ENCODE measurements at regions not wholly inside any gene's neighbourhood (a gene's known extent, or its start where the extent isn't known, plus 50 kb on each side); places are given as distances from the start of the nearest gene placed in this dataset.

DNA sequence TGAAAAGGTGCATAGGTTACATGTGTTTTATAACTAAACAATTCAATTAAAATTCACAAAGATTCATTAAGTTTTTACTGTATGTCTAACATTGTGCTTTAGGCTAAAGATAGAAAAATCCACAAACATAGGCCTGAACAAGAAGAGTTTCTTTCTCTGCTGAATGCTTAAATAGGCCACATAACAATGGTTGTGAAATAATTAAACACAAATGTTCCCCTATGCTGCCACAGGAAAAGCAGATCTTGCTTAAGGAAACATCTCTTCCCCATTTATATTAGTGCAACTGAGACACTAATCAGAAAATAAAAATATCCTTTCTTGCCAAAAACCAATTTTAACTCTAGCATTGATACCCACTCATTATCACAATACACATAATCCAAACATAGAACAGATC lies 725.4 kb upstream of the DPPA4 start:
- Histone ChIP-seq H3K4me3 (no peak overlapping the region), H4K20me1 (no peaks in the 10 kb centered on the region), H3K36me3 (no peaks in the 10 kb centered on the region), H3K4me2 (no peak overlapping the region), H3K9ac (no peak overlapping the region), H3K4me1 (no peaks in the 10 kb centered on the region), H3K27ac (no peak overlapping the region), H3K27me3 (no peaks in the 10 kb centered on the region), H3K9me3 (replicated peaks in 1 of 11) (no peaks in the 10 kb centered on the region)
- no peak for TF ChIP-seq Cebpa-rat (IDR thresholded peaks at IDR 0.05)

DNA sequence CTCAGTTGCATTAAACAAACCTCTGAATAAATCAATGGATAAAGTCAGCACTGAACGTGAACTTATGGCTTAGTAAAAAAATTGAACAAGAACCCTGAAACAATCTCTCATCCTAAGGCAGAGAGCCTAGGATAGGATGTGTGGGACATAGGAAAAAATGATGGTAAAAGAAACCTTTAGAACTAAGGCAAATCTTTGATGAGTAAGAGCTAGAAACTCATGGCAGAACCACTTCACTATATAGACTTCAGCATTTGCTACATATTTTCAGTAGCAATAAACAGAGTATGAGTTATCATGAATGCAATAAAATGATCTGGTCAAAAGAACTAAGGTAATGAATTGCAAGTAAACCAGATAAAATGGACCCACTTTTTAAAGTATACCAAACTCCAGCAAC lies 725.8 kb upstream of the DPPA4 start:
- H3K36me3 ChIP-seq: no peaks in the 10 kb centered on the region
- no peak for TF ChIP-seq Cebpa-rat (IDR thresholded peaks at IDR 0.05)
- no peaks in the 10 kb centered on the region for H3K9me3 ChIP-seq (replicated peaks in 1 of 11)
- H3K27ac ChIP-seq: no peak overlapping the region
- no peaks in the 10 kb centered on the region for H3K4me1 ChIP-seq
- H3K4me3 ChIP-seq: no peak overlapping the region
- no peak overlapping the region for H3K4me2 ChIP-seq
- H3K27me3 ChIP-seq: no peaks in the 10 kb centered on the region
- H4K20me1 ChIP-seq: no peaks in the 10 kb centered on the region
- no peak overlapping the region for H3K9ac ChIP-seq

DNA sequence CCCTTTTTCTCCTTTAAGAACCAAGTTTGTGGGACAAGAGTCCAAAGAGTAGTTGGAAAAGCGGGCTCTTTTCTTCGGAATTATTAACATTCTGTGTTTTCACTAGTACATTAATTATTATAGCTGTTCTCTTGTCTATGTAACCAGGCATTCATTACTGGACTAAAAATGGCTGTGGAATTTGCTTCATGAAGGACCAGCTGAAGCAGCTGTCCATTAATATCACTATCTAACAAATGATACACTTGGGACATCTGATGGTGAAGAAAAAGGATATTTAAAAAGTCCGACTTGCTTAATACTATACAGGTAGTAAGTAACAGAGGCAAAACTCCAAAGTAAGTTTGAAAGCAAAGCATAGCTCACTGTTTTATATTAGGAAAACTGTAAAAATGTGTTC lies 728.9 kb upstream of the DPPA4 start:
- Histone ChIP-seq H3K27me3 (no peaks in the 10 kb centered on the region), H4K20me1 (no peaks in the 10 kb centered on the region), H3K27ac (no peak overlapping the region), H3K4me1 (no peaks in the 10 kb centered on the region), H3K4me2 (no peak overlapping the region), H3K36me3 (no peaks in the 10 kb centered on the region), H3K9me3 (replicated peaks in 1 of 11) (no peaks in the 10 kb centered on the region), H3K4me3 (no peak overlapping the region), H3K9ac (no peak overlapping the region)
- TF ChIP-seq Cebpa-rat (IDR thresholded peaks at IDR 0.05): no peak

DNA sequence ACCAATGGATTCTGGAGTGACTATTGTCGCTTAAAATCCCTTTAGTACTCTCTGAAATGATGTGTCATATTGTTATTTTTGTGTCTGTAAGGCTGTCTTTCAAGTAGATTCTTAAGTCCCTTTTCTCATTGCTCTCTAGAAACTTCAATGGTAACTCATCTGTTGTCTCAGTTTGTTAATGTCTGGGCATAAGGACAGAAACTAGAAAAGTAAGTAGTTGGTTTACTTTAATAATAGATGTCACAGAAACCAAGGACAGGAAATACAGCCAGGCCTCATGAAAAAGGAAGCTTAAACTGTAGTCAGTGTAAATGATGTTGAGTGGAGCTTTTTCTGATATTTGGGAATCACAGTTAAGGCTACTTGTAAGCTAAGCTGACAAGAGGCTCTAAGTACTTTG lies 730.2 kb upstream of the DPPA4 start:
- no peak overlapping the region for H3K4me2 ChIP-seq

DNA sequence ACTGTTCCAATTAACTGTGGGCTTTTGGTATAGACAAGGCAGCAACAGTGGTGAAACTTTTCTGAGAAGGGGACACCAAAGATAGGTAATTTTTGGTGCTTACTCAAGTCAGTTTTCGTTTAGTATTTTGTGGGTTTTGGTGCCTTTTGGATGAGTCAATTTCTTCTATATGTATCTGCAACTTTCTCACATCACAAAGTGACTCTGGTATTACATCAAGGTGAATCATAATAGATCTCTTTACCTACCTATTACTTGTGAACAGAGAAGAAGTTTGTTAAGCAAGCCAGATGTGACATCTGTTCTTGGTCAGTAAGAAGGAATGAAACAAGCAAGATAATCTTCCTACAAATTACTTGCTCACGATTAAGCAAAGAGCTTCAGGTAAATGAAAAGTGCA lies 732.4 kb upstream of the DPPA4 start:
- TF ChIP-seq Cebpa-rat (IDR thresholded peaks at IDR 0.05): no peak
- Histone ChIP-seq H3K9ac (no peak overlapping the region), H3K4me2 (no peak overlapping the region), H3K27me3 (no peaks in the 10 kb centered on the region), H3K9me3 (replicated peaks in 1 of 11) (peaks cover 0 to 7% (median 0%) of the 10 kb centered on the region in 11 experiments; a peak in 1 of 22 replicates), H3K4me1 (no peaks in the 10 kb centered on the region), H3K4me3 (no peak overlapping the region), H4K20me1 (no peaks in the 10 kb centered on the region), H3K27ac (no peak overlapping the region), H3K36me3 (no peaks in the 10 kb centered on the region)

More for the DNA sequence above, 730.2 kb upstream of the DPPA4 start:
- H3K27me3 ChIP-seq: no peaks in the 10 kb centered on the region
- H4K20me1 ChIP-seq: no peaks in the 10 kb centered on the region
- no peak overlapping the region for H3K27ac ChIP-seq
- H3K36me3 ChIP-seq: no peaks in the 10 kb centered on the region
- H3K4me1 ChIP-seq: no peaks in the 10 kb centered on the region
- no peak overlapping the region for H3K4me3 ChIP-seq
- H3K9me3 ChIP-seq (replicated peaks in 1 of 11): peaks cover 0 to 6% (median 0%) of the 10 kb centered on the region in 11 experiments; a peak in 1 of 22 replicates
- H3K9ac ChIP-seq: no peak overlapping the region
- no peak for TF ChIP-seq Cebpa-rat (IDR thresholded peaks at IDR 0.05)

DNA sequence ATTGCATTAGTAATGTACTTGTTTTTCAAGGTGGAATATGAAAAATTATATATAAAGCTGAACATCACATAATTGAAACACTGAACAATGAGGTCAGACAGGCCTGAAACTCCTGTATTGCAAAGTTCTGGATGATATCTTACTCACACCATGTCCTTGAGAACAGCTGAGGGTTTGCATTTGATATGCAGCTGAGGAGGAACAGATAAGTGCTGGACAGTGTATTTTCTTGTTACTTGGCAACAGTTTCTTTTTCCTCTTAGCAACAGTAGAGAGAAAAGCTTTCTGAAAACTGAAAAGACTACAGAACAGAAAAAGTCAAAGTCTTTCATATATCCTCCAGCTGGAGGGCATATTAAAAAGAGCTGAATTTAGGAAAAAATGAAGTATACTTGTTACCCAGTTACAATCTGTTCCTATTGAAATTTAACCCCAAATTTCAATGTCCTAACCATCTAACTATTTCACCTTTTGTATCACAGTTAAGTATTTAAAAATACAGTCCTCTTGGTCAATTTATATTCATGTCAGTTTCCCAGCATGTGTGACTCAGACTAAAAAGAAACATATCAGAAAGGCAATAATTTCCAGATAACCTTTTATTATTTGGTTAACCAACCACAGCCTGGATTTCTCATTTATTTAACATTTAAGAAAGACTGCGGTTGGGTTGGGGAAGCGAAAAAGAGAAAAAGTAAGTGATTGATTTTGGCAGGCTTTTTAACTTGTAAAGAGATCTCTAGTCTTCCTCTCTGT lies 733.0 kb upstream of the DPPA4 start:
- no peak overlapping the region for H3K27ac ChIP-seq
- no peaks in the 10 kb centered on the region for H3K4me1 ChIP-seq
- H3K27me3 ChIP-seq: no peaks in the 10 kb centered on the region
- no peaks in the 10 kb centered on the region for H4K20me1 ChIP-seq
- no peak for TF ChIP-seq Cebpa-rat (IDR thresholded peaks at IDR 0.05)
- peaks cover 0 to 7% (median 0%) of the 10 kb centered on the region in 11 experiments; a peak in 1 of 22 replicates for H3K9me3 ChIP-seq (replicated peaks in 1 of 11)
- H3K9ac ChIP-seq: no peak overlapping the region
- H3K36me3 ChIP-seq: no peaks in the 10 kb centered on the region
- H3K4me3 ChIP-seq: no peak overlapping the region
- H3K4me2 ChIP-seq: no peak overlapping the region

DNA sequence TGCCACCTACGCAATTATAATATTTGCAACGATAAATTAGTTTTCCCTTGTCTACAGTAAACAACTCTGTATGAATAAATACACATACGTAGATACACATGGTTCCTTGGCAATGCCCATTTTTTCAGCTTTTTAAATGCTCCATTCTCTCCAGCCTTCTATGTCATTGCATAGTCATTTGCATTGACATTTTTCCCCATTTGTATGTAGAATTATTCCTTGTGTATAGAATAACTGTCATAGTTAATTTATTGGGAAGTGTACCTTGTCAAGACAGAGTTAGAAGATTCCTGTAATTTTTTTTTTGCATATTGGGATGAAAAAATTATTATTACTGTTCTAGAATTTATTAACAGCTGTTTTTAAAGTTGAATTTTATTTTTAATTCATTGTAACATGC lies 736.7 kb upstream of the DPPA4 start:
- H3K9ac ChIP-seq: no peak overlapping the region
- H4K20me1 ChIP-seq: no peaks in the 10 kb centered on the region
- no peak overlapping the region for H3K4me2 ChIP-seq
- H3K9me3 ChIP-seq (replicated peaks in 1 of 11): peaks cover 0 to 7% (median 0%) of the 10 kb centered on the region in 11 experiments; a peak in 1 of 22 replicates
- no peaks in the 10 kb centered on the region for H3K27me3 ChIP-seq
- TF ChIP-seq Cebpa-rat (IDR thresholded peaks at IDR 0.05): no peak
- no peak overlapping the region for H3K4me3 ChIP-seq
- H3K36me3 ChIP-seq: no peaks in the 10 kb centered on the region
- H3K27ac ChIP-seq: no peak overlapping the region
- no peaks in the 10 kb centered on the region for H3K4me1 ChIP-seq

DNA sequence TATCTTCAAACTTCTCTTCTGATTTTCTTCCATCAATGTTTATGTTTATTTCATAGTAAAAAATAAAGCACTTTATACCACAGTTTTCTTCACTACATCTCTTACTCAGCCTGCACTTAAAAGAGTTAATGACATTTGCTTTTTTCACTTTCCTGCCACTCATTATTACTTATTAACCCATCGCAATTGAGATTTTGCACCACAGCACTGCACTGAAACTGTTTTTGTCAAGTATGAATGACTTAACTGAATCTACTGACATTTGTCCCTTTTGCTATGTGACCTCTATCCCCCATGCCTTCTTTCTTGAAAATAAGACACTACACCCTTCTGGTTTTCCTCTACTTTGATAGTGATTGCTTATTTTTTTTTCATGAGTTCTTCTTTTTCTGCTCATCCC lies 739.7 kb upstream of the DPPA4 start:
- H3K4me3 ChIP-seq: no peak overlapping the region
- no peak overlapping the region for H3K4me2 ChIP-seq
- H3K9ac ChIP-seq: no peak overlapping the region
- no peaks in the 10 kb centered on the region for H3K4me1 ChIP-seq
- H4K20me1 ChIP-seq: no peaks in the 10 kb centered on the region
- H3K9me3 ChIP-seq (replicated peaks in 1 of 11): peaks cover 0 to 6% (median 0%) of the 10 kb centered on the region in 11 experiments; a peak in 1 of 22 replicates
- TF ChIP-seq Cebpa-rat (IDR thresholded peaks at IDR 0.05): no peak
- H3K36me3 ChIP-seq: no peaks in the 10 kb centered on the region
- H3K27me3 ChIP-seq: no peaks in the 10 kb centered on the region
- H3K27ac ChIP-seq: no peak overlapping the region

DNA sequence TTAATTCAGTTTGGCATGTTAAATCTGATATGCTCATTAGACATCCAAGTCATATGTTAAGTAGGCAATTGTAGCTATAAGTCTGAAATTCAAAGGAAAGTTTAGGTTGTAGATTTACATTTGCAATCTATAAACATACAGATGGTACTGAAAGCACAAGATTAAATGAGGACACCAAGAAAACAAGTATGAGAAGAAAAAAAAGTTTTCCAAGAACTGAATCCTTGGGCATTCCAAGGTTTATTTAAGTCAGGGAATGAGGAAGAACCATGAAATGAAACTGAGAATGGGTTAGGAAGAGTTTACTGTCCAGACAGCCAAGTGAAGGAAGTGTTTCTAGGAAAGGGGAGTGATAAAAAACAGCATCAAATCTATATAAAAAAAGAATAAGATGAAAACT lies 756.1 kb upstream of the DPPA4 start:
- Histone ChIP-seq H3K27ac (no peak overlapping the region), H4K20me1 (no peaks in the 10 kb centered on the region), H3K4me1 (no peaks in the 10 kb centered on the region), H3K9ac (no peak overlapping the region), H3K27me3 (no peaks in the 10 kb centered on the region), H3K4me3 (no peak overlapping the region), H3K36me3 (no peaks in the 10 kb centered on the region), H3K9me3 (replicated peaks in 1 of 11) (peaks cover 7 to 14% (median 10%) of the 10 kb centered on the region in 11 experiments; a peak in 17 of 22 replicates), H3K4me2 (no peak overlapping the region)
- TF ChIP-seq Cebpa-rat (IDR thresholded peaks at IDR 0.05): no peak

DNA sequence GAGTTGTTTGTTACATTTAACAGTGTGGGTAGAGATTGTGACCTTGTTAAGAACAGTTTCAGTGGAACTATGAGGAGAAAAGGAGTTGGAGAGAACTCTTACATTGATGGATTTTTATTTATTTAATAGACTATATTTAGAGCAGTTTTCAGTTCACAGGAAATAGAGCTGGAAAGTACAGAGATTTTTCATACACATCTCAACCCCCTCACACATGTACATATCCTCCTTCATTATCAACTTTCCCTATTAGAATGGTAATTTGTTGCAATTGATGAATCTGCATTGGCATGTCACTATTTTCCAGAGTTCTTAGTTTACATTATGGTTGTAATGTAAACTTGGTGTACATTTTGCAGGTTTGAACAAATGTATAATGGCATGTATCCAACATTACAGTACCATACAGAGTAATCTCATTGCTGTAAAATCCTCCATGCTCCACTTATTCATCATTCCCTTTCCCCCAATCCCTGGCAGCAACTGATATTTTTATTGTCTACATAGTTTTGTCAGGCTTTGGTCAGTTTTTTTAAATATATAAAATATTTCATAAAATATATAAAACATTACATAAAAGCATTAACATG lies 756.6 kb upstream of the DPPA4 start:
- no peaks in the 10 kb centered on the region for H4K20me1 ChIP-seq
- no peak overlapping the region for H3K4me2 ChIP-seq
- H3K9me3 ChIP-seq (replicated peaks in 1 of 11): peaks cover 7 to 14% (median 10%) of the 10 kb centered on the region in 11 experiments; a peak in 17 of 22 replicates
- TF ChIP-seq Cebpa-rat (IDR thresholded peaks at IDR 0.05): no peak
- no peak overlapping the region for H3K9ac ChIP-seq
- no peak overlapping the region for H3K27ac ChIP-seq
- no peaks in the 10 kb centered on the region for H3K36me3 ChIP-seq
- no peak overlapping the region for H3K4me3 ChIP-seq
- no peaks in the 10 kb centered on the region for H3K4me1 ChIP-seq
- H3K27me3 ChIP-seq: no peaks in the 10 kb centered on the region
